ENCODE measurements at regions not wholly inside any gene's neighbourhood (a gene's known extent, or its start where the extent isn't known, plus 50 kb on each side); places are given as distances from the start of the nearest gene placed in this dataset.
"Not testable (repeated sequence)": the region's sequence is repeated elsewhere in the genome, so short reads cannot be mapped to it uniquely, and the experiment has no call there.

GRCh38 chr2:121849236-121849635, 93.8 kb downstream of the TSN start:
- TF ChIP-seq CTCF (IDR thresholded peaks at IDR 0.05) = no peak
- TF ChIP-seq EZH2 (IDR thresholded peaks at IDR 0.05) = no peak
- TF ChIP-seq EZH2phosphoT487 (IDR thresholded peaks at IDR 0.05) = no peak
- no peak overlapping the region for H3K4me3 ChIP-seq
- Mint-ChIP-seq H3K27ac (no peak overlapping the region), H3K4me3 (no peak overlapping the region), H3K36me3 (no peaks in the 10 kb centered on the region), H3K9me3 (peaks cover 3% of the 10 kb centered on the region), H3K27me3 (ENCODE audit: insufficient read depth, low read depth) (no peaks in the 10 kb centered on the region), H3K4me1 (peaks cover 6% of the 10 kb centered on the region)
- no peaks in the 10 kb centered on the region for H3K4me1 ChIP-seq
- no peak for DNase-seq (ENCODE audit: low spot score)
- H2AFZ ChIP-seq (replicated peaks) = no peak overlapping the region
- no peaks in the 10 kb centered on the region for H4K20me1 ChIP-seq (ENCODE audit: low read depth)
- H3K9me3 ChIP-seq (ENCODE audit: low read depth) = no peaks in the 10 kb centered on the region
- H3K27me3 ChIP-seq = no peaks in the 10 kb centered on the region
- H3K79me2 ChIP-seq (ENCODE audit: low read depth) = no peaks in the 10 kb centered on the region
- H3F3A ChIP-seq (ENCODE audit: low read depth) = no peaks in the 10 kb centered on the region
- H3K9ac ChIP-seq = no peak overlapping the region
- H3K27ac ChIP-seq = no peak overlapping the region
- H3K36me3 ChIP-seq = no peaks in the 10 kb centered on the region
- H3K4me2 ChIP-seq = no peak overlapping the region

DNA sequence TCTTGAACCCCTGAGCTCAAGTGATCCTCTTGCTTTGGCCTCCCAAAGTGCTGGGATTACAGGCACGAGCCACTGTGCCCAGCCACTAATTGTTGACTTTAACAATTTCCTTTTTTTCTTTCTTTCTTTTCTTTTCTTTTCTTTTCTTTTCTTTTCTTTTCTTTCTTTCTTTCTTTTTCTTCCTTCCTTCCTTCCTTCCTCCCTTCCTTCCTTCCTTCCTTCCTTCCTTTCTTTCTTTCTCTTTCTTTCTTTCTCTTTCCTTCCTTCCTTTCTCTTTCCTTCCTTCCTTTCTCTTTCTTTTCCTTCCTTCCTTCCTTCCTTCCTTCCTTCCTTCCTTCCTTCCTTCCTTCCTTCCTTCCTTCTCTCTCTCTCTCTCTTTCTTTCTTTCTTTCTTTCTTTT, 97.7 kb downstream of the TSN start:
- not testable (repeated sequence) for H3K27ac Mint-ChIP-seq; H3K4me1 Mint-ChIP-seq; H3K4me1 ChIP-seq; DNase-seq (ENCODE audit: low spot score); H3K27ac ChIP-seq; H3K27me3 Mint-ChIP-seq (ENCODE audit: insufficient read depth, low read depth); H3K27me3 ChIP-seq; H3K4me2 ChIP-seq; H4K20me1 ChIP-seq (ENCODE audit: low read depth); H3K36me3 Mint-ChIP-seq; H2AFZ ChIP-seq (replicated peaks); H3K4me3 ChIP-seq; H3K4me3 Mint-ChIP-seq; H3K9me3 ChIP-seq (ENCODE audit: low read depth); H3K9ac ChIP-seq; H3K9me3 Mint-ChIP-seq; H3K36me3 ChIP-seq; H3K79me2 ChIP-seq (ENCODE audit: low read depth); H3F3A ChIP-seq (ENCODE audit: low read depth)

DNA sequence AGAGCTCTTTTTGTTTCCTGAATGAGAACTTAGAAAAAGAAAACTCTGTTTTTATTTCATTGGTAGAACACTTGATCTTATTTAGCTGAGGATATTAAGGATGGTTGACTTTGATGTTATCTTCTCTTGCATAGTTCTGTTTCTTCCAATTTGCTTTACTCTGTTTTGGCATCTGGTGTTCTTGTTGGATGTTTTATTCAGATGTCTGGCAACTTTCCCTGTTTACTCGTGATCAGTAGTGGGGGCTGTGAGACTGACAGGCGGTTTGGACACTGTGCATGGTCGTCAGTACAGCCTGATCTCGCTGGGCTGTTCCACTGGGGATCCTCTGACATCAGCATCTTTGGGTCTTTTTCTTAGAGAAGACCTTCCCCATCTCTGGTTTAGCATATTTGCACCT, 100.1 kb downstream of the TSN start:
- H3K4me1 ChIP-seq = no peaks in the 10 kb centered on the region
- H3K27me3 ChIP-seq = no peaks in the 10 kb centered on the region
- no peak overlapping the region for H3K9ac ChIP-seq
- TF ChIP-seq EZH2 (IDR thresholded peaks at IDR 0.05) = no peak
- no peak for TF ChIP-seq CTCF (IDR thresholded peaks at IDR 0.05)
- TF ChIP-seq EZH2phosphoT487 (IDR thresholded peaks at IDR 0.05) = no peak
- no peaks in the 10 kb centered on the region for H3K36me3 ChIP-seq
- no peak overlapping the region for H3K4me2 ChIP-seq
- no peaks in the 10 kb centered on the region for H3K79me2 ChIP-seq (ENCODE audit: low read depth)
- no peaks in the 10 kb centered on the region for H3F3A ChIP-seq (ENCODE audit: low read depth)
- H3K27me3 Mint-ChIP-seq (ENCODE audit: insufficient read depth, low read depth) = peaks cover 2% of the 10 kb centered on the region
- no peaks in the 10 kb centered on the region for H4K20me1 ChIP-seq (ENCODE audit: low read depth)
- no peaks in the 10 kb centered on the region for H3K9me3 ChIP-seq (ENCODE audit: low read depth)
- no peak overlapping the region for H3K27ac ChIP-seq
- no peaks in the 10 kb centered on the region for H3K36me3 Mint-ChIP-seq
- H3K4me3 Mint-ChIP-seq = no peak overlapping the region
- H3K27ac Mint-ChIP-seq = no peak overlapping the region
- DNase-seq (ENCODE audit: low spot score) = no peak
- H3K4me1 Mint-ChIP-seq = peaks cover 3% of the 10 kb centered on the region
- no peak overlapping the region for H3K4me3 ChIP-seq
- H2AFZ ChIP-seq (replicated peaks) = no peak overlapping the region
- peaks cover 6% of the 10 kb centered on the region for H3K9me3 Mint-ChIP-seq

- TF ChIP-seq EZH2 (IDR thresholded peaks at IDR 0.05) (no peak), CTCF (IDR thresholded peaks at IDR 0.05) (no peak)
- Mint-ChIP-seq H3K36me3 (no peaks in the 10 kb centered on the region), H3K9me3 (peaks cover 7% of the 10 kb centered on the region), H3K27me3 (ENCODE audit: insufficient read depth, low read depth) (peaks cover 2% of the 10 kb centered on the region), H3K27ac (no peak overlapping the region), H3K4me1 (peaks cover 3% of the 10 kb centered on the region), H3K4me3 (no peak overlapping the region)
- no peaks in the 10 kb centered on the region for H3K79me2 ChIP-seq (ENCODE audit: low read depth)
- H2AFZ ChIP-seq (replicated peaks) = no peak overlapping the region
- no peak overlapping the region for H3K4me2 ChIP-seq
- H3K9me3 ChIP-seq (ENCODE audit: low read depth) = no peaks in the 10 kb centered on the region
- H3K4me3 ChIP-seq = no peak overlapping the region
- no peaks in the 10 kb centered on the region for H3F3A ChIP-seq (ENCODE audit: low read depth)
- H3K4me1 ChIP-seq = no peaks in the 10 kb centered on the region
- no peak overlapping the region for H3K9ac ChIP-seq
- H3K27ac ChIP-seq = no peak overlapping the region
- no peaks in the 10 kb centered on the region for H3K36me3 ChIP-seq
- no peaks in the 10 kb centered on the region for H4K20me1 ChIP-seq (ENCODE audit: low read depth)
- no peak for DNase-seq (ENCODE audit: low spot score)
- H3K27me3 ChIP-seq = no peaks in the 10 kb centered on the region
Observed at GRCh38 chr2:121856360-121856759, 100.9 kb downstream of the TSN start.

Data from neural progenitor cell (in vitro differentiated cells).